ENCODE measurements at regions not wholly inside any gene's neighbourhood (a gene's known extent, or its start where the extent isn't known, plus 50 kb on each side); places are given as distances from the start of the nearest gene placed in this dataset.

GRCh38 chr3:59698091-59698490 is 648.3 kb upstream of the CFAP20DC start:
- H3K4me3 ChIP-seq (ENCODE audit: low read length): no peak overlapping the region
- no peaks in the 10 kb centered on the region for H3K27me3 ChIP-seq (ENCODE audit: control insufficient read depth, insufficient read depth, low read length)
- no peak overlapping the region for H3K27ac ChIP-seq (ENCODE audit: low read length)
- no peak for DNase-seq
- H3K4me1 ChIP-seq (ENCODE audit: control insufficient read depth, insufficient read depth, low read length): no peaks in the 10 kb centered on the region
- no peaks in the 10 kb centered on the region for H3K9me3 ChIP-seq (ENCODE audit: control insufficient read depth, low read depth, low read length)
- WGBS (ENCODE audit: insufficient coverage, low lambda C conversion rate): no CpG with 5 or more reads among the region's 3 CpGs
- H3K36me3 ChIP-seq (ENCODE audit: control insufficient read depth, insufficient read depth, low read length): no peaks in the 10 kb centered on the region

GRCh38 chr3:59696783-59697182 is 647.0 kb upstream of the CFAP20DC start:
- H3K27ac ChIP-seq (ENCODE audit: low read length): no peak overlapping the region
- no peaks in the 10 kb centered on the region for H3K9me3 ChIP-seq (ENCODE audit: control insufficient read depth, low read depth, low read length)
- no peaks in the 10 kb centered on the region for H3K27me3 ChIP-seq (ENCODE audit: control insufficient read depth, insufficient read depth, low read length)
- no peak for DNase-seq
- no peaks in the 10 kb centered on the region for H3K4me1 ChIP-seq (ENCODE audit: control insufficient read depth, insufficient read depth, low read length)
- no peak overlapping the region for H3K4me3 ChIP-seq (ENCODE audit: low read length)
- H3K36me3 ChIP-seq (ENCODE audit: control insufficient read depth, insufficient read depth, low read length): no peaks in the 10 kb centered on the region

- no CpG with 5 or more reads among the region's 4 CpGs for WGBS (ENCODE audit: insufficient coverage, low lambda C conversion rate)
- Histone ChIP-seq H3K27ac (ENCODE audit: low read length) (no peak overlapping the region), H3K4me1 (ENCODE audit: control insufficient read depth, insufficient read depth, low read length) (no peaks in the 10 kb centered on the region), H3K27me3 (ENCODE audit: control insufficient read depth, insufficient read depth, low read length) (no peaks in the 10 kb centered on the region), H3K9me3 (ENCODE audit: control insufficient read depth, low read depth, low read length) (no peaks in the 10 kb centered on the region), H3K36me3 (ENCODE audit: control insufficient read depth, insufficient read depth, low read length) (no peaks in the 10 kb centered on the region), H3K4me3 (ENCODE audit: low read length) (no peak overlapping the region)
- DNase-seq: peak in 1 of 2 donors; percentile 9
These were observed 646.0 kb upstream of the CFAP20DC start for GRCh38 chr3:59695860-59696259.

GRCh38 chr3:59692117-59692516 is 642.3 kb upstream of the CFAP20DC start:
- 81% methylated on average over 2 of the region's 3 CpGs for WGBS (ENCODE audit: insufficient coverage, low lambda C conversion rate)
- H3K36me3 ChIP-seq (ENCODE audit: control insufficient read depth, insufficient read depth, low read length): no peaks in the 10 kb centered on the region
- no peaks in the 10 kb centered on the region for H3K4me1 ChIP-seq (ENCODE audit: control insufficient read depth, insufficient read depth, low read length)
- no peak overlapping the region for H3K4me3 ChIP-seq (ENCODE audit: low read length)
- H3K9me3 ChIP-seq (ENCODE audit: control insufficient read depth, low read depth, low read length): no peaks in the 10 kb centered on the region
- no peak for DNase-seq
- no peak overlapping the region for H3K27ac ChIP-seq (ENCODE audit: low read length)
- no peaks in the 10 kb centered on the region for H3K27me3 ChIP-seq (ENCODE audit: control insufficient read depth, insufficient read depth, low read length)

- no peaks in the 10 kb centered on the region for H3K36me3 ChIP-seq (ENCODE audit: control insufficient read depth, insufficient read depth, low read length)
- no peaks in the 10 kb centered on the region for H3K4me1 ChIP-seq (ENCODE audit: control insufficient read depth, insufficient read depth, low read length)
- no peaks in the 10 kb centered on the region for H3K27me3 ChIP-seq (ENCODE audit: control insufficient read depth, insufficient read depth, low read length)
- H3K9me3 ChIP-seq (ENCODE audit: control insufficient read depth, low read depth, low read length): no peaks in the 10 kb centered on the region
- DNase-seq: no peak
- H3K4me3 ChIP-seq (ENCODE audit: low read length): no peak overlapping the region
- 73% methylated on average over 1 of the region's 2 CpGs for WGBS (ENCODE audit: insufficient coverage, low lambda C conversion rate)
- H3K27ac ChIP-seq (ENCODE audit: low read length): no peak overlapping the region
These were observed 641.1 kb upstream of the CFAP20DC start for GRCh38 chr3:59690886-59691285.

GRCh38 chr3:59688636-59689035 is 638.8 kb upstream of the CFAP20DC start:
- Histone ChIP-seq H3K9me3 (ENCODE audit: control insufficient read depth, low read depth, low read length) (no peaks in the 10 kb centered on the region), H3K27me3 (ENCODE audit: control insufficient read depth, insufficient read depth, low read length) (no peaks in the 10 kb centered on the region), H3K4me3 (ENCODE audit: low read length) (no peak overlapping the region), H3K4me1 (ENCODE audit: control insufficient read depth, insufficient read depth, low read length) (no peaks in the 10 kb centered on the region), H3K36me3 (ENCODE audit: control insufficient read depth, insufficient read depth, low read length) (no peaks in the 10 kb centered on the region), H3K27ac (ENCODE audit: low read length) (no peak overlapping the region)
- no CpG with 5 or more reads among the region's 2 CpGs for WGBS (ENCODE audit: insufficient coverage, low lambda C conversion rate)
- no peak for DNase-seq

GRCh38 chr3:59685432-59685831 is 635.6 kb upstream of the CFAP20DC start:
- H3K4me3 ChIP-seq (ENCODE audit: low read length): no peak overlapping the region
- H3K9me3 ChIP-seq (ENCODE audit: control insufficient read depth, low read depth, low read length): no peaks in the 10 kb centered on the region
- H3K36me3 ChIP-seq (ENCODE audit: control insufficient read depth, insufficient read depth, low read length): no peaks in the 10 kb centered on the region
- no peaks in the 10 kb centered on the region for H3K4me1 ChIP-seq (ENCODE audit: control insufficient read depth, insufficient read depth, low read length)
- no peaks in the 10 kb centered on the region for H3K27me3 ChIP-seq (ENCODE audit: control insufficient read depth, insufficient read depth, low read length)
- WGBS (ENCODE audit: insufficient coverage, low lambda C conversion rate): no CpG with 5 or more reads among the region's 3 CpGs
- H3K27ac ChIP-seq (ENCODE audit: low read length): no peak overlapping the region
- DNase-seq: no peak

- no CpG with 5 or more reads among the region's 1 CpG for WGBS (ENCODE audit: insufficient coverage, low lambda C conversion rate)
- no peaks in the 10 kb centered on the region for H3K4me1 ChIP-seq (ENCODE audit: control insufficient read depth, insufficient read depth, low read length)
- no peaks in the 10 kb centered on the region for H3K9me3 ChIP-seq (ENCODE audit: control insufficient read depth, low read depth, low read length)
- no peaks in the 10 kb centered on the region for H3K27me3 ChIP-seq (ENCODE audit: control insufficient read depth, insufficient read depth, low read length)
- no peak for DNase-seq
- H3K27ac ChIP-seq (ENCODE audit: low read length): no peak overlapping the region
- H3K36me3 ChIP-seq (ENCODE audit: control insufficient read depth, insufficient read depth, low read length): no peaks in the 10 kb centered on the region
- no peak overlapping the region for H3K4me3 ChIP-seq (ENCODE audit: low read length)
These were observed 634.9 kb upstream of the CFAP20DC start for GRCh38 chr3:59684766-59685165.

- Histone ChIP-seq H3K9me3 (ENCODE audit: control insufficient read depth, low read depth, low read length) (no peaks in the 10 kb centered on the region), H3K4me1 (ENCODE audit: control insufficient read depth, insufficient read depth, low read length) (no peaks in the 10 kb centered on the region), H3K27ac (ENCODE audit: low read length) (no peak overlapping the region), H3K27me3 (ENCODE audit: control insufficient read depth, insufficient read depth, low read length) (peaks cover 4% of the 10 kb centered on the region), H3K4me3 (ENCODE audit: low read length) (no peak overlapping the region), H3K36me3 (ENCODE audit: control insufficient read depth, insufficient read depth, low read length) (no peaks in the 10 kb centered on the region)
- no peak for DNase-seq
- no CpG with 5 or more reads among the region's 6 CpGs for WGBS (ENCODE audit: insufficient coverage, low lambda C conversion rate)
These were observed 631.1 kb upstream of the CFAP20DC start for GRCh38 chr3:59680919-59681318.

- Histone ChIP-seq H3K4me1 (ENCODE audit: control insufficient read depth, insufficient read depth, low read length) (no peaks in the 10 kb centered on the region), H3K4me3 (ENCODE audit: low read length) (no peak overlapping the region), H3K9me3 (ENCODE audit: control insufficient read depth, low read depth, low read length) (no peaks in the 10 kb centered on the region), H3K27me3 (ENCODE audit: control insufficient read depth, insufficient read depth, low read length) (peaks cover 4% of the 10 kb centered on the region), H3K36me3 (ENCODE audit: control insufficient read depth, insufficient read depth, low read length) (no peaks in the 10 kb centered on the region), H3K27ac (ENCODE audit: low read length) (no peak overlapping the region)
- DNase-seq: no peak
- 20% methylated on average over 1 of the region's 11 CpGs for WGBS (ENCODE audit: insufficient coverage, low lambda C conversion rate)
These were observed 628.2 kb upstream of the CFAP20DC start for GRCh38 chr3:59677747-59678702.

- no CpG with 5 or more reads among the region's 2 CpGs for WGBS (ENCODE audit: insufficient coverage, low lambda C conversion rate)
- DNase-seq: no peak
- no peak overlapping the region for H3K27ac ChIP-seq (ENCODE audit: low read length)
- H3K27me3 ChIP-seq (ENCODE audit: control insufficient read depth, insufficient read depth, low read length): peaks cover 5% of the 10 kb centered on the region
- no peaks in the 10 kb centered on the region for H3K4me1 ChIP-seq (ENCODE audit: control insufficient read depth, insufficient read depth, low read length)
- no peaks in the 10 kb centered on the region for H3K9me3 ChIP-seq (ENCODE audit: control insufficient read depth, low read depth, low read length)
- no peak overlapping the region for H3K4me3 ChIP-seq (ENCODE audit: low read length)
- no peaks in the 10 kb centered on the region for H3K36me3 ChIP-seq (ENCODE audit: control insufficient read depth, insufficient read depth, low read length)
These were observed 625.7 kb upstream of the CFAP20DC start for GRCh38 chr3:59675495-59675894.

Data from large intestine (tissue), 3 donors.